GM18507 (cell line): ENCODE measurements at regions not wholly inside any gene's neighbourhood (a gene's known extent, or its start where the extent isn't known, plus 50 kb on each side); places are given as distances from the start of the nearest gene placed in this dataset.
"Not testable (repeated sequence)": the region's sequence is repeated elsewhere in the genome, so short reads cannot be mapped to it uniquely, and the experiment has no call there.

Source experiments
- DNase-seq: peaks from one replicate; pipeline ENCODE4 v3.0.0; 2011; ENCODE audit warnings: low read depth; ENCODE audit not compliant: insufficient read length; ENCODE audit errors: extremely low spot score
- FAIRE-seq: peaks from 2 replicates; lab custom pipeline; 2011; peaks lifted over from hg19 to GRCh38; lab: Jason Lieb, UNC

GRCh38 chr13:62721893-62722292, 1306.2 kb upstream of the PCDH20 start:
- no peak for FAIRE-seq

GRCh38 chr13:62711948-62712347, 1296.3 kb upstream of the PCDH20 start:
- not testable (repeated sequence) for DNase-seq, FAIRE-seq

More at GRCh38 chr13:62721893-62722292, 1306.2 kb upstream of the PCDH20 start:
- no peak for DNase-seq

- FAIRE-seq = no peak
- no peak for DNase-seq
These were observed 1295.1 kb upstream of the PCDH20 start for GRCh38 chr13:62710787-62711186.

- no peak for DNase-seq
- FAIRE-seq = no peak
These were observed 1290.4 kb upstream of the PCDH20 start for GRCh38 chr13:62706048-62706447.

GRCh38 chr13:62704875-62705274, 1289.2 kb upstream of the PCDH20 start:
- FAIRE-seq (no peak), DNase-seq (no peak)

- DNase-seq (no peak), FAIRE-seq (no peak)
These were observed 1286.9 kb upstream of the PCDH20 start for GRCh38 chr13:62702502-62702901.

GRCh38 chr13:62697701-62698100, 1282.1 kb upstream of the PCDH20 start:
- no peak for FAIRE-seq
- DNase-seq = no peak

- DNase-seq (no peak), FAIRE-seq (no peak)
These were observed 1280.8 kb upstream of the PCDH20 start for GRCh38 chr13:62696490-62696889.

GRCh38 chr13:62687732-62688131, 1272.1 kb upstream of the PCDH20 start:
- FAIRE-seq (no peak), DNase-seq (no peak)

- FAIRE-seq = no peak
These were observed 1268.7 kb upstream of the PCDH20 start for GRCh38 chr13:62684359-62684758.

GRCh38 chr13:62682788-62683187, 1267.1 kb upstream of the PCDH20 start:
- FAIRE-seq (no peak), DNase-seq (no peak)

More at GRCh38 chr13:62684359-62684758, 1268.7 kb upstream of the PCDH20 start:
- DNase-seq = no peak

- no peak for FAIRE-seq
These were observed 1262.4 kb upstream of the PCDH20 start for GRCh38 chr13:62678039-62678438.

GRCh38 chr13:62663767-62664166, 1248.1 kb upstream of the PCDH20 start:
- no peak for DNase-seq
- FAIRE-seq = no peak

More at GRCh38 chr13:62678039-62678438, 1262.4 kb upstream of the PCDH20 start:
- DNase-seq = no peak

GRCh38 chr13:62659365-62659764, 1243.7 kb upstream of the PCDH20 start:
- DNase-seq (no peak), FAIRE-seq (no peak)

GRCh38 chr13:62653371-62653770, 1237.7 kb upstream of the PCDH20 start:
- DNase-seq (no peak), FAIRE-seq (no peak)

- DNase-seq (no peak), FAIRE-seq (no peak)
These were observed 1228.3 kb upstream of the PCDH20 start for GRCh38 chr13:62643799-62644524.

- no peak for DNase-seq
- no peak for FAIRE-seq
These were observed 1227.4 kb upstream of the PCDH20 start for GRCh38 chr13:62643007-62643483.

GRCh38 chr13:62635161-62635560, 1219.5 kb upstream of the PCDH20 start:
- DNase-seq (no peak), FAIRE-seq (no peak)

- no peak for DNase-seq
- no peak for FAIRE-seq
These were observed 1217.8 kb upstream of the PCDH20 start for GRCh38 chr13:62633448-62633847.

- FAIRE-seq = no peak
- no peak for DNase-seq
These were observed 1216.0 kb upstream of the PCDH20 start for GRCh38 chr13:62631619-62632018.

GRCh38 chr13:62631124-62631523, 1215.5 kb upstream of the PCDH20 start:
- no peak for DNase-seq
- FAIRE-seq = no peak
